Astrocyte (in vitro differentiated cells and primary cell): ENCODE measurements at regions not wholly inside any gene's neighbourhood (a gene's known extent, or its start where the extent isn't known, plus 50 kb on each side); places are given as distances from the start of the nearest gene placed in this dataset.

ENCODE experiments used
- DNase-seq: peaks from one replicate; pipeline ENCODE4 v3.0.0-alpha.2; 2010; ENCODE audit warnings: low read depth
- FAIRE-seq: peaks from 2 replicates; lab custom pipeline; 2011; peaks lifted over from hg19 to GRCh38; lab: Jason Lieb, UNC
- H2AFZ ChIP-seq: 2 replicates; pipeline ENCODE4 v1.6.0; 2012; ENCODE audit warnings: low read depth, low read length, inconsistent platforms
- H3K27ac ChIP-seq: 2 replicates; pipeline ENCODE4 v1.5.1; 2011; ENCODE audit warnings: low read depth, low read length, inconsistent platforms
- H3K27me3 ChIP-seq: 2 replicates; pipeline ENCODE4 v1.6.0; 2011; ENCODE audit warnings: low read length, inconsistent platforms; ENCODE audit not compliant: insufficient read depth
- H3K36me3 ChIP-seq: 2 replicates; pipeline ENCODE4 v1.5.1; 2011; ENCODE audit warnings: low read length, inconsistent platforms; ENCODE audit not compliant: insufficient read depth
- H3K4me1 ChIP-seq: 2 replicates; pipeline ENCODE4 v1.5.1; 2011; ENCODE audit warnings: low read length, inconsistent platforms; ENCODE audit not compliant: insufficient read depth
- H3K4me2 ChIP-seq: 2 replicates; pipeline ENCODE4 v1.6.0; 2012; ENCODE audit warnings: low read length, inconsistent platforms
- H3K4me3 ChIP-seq: 2 replicates; pipeline ENCODE4 v1.5.1; 2011; ENCODE audit warnings: low read depth, mild to moderate bottlenecking, low read length, inconsistent platforms; ENCODE audit not compliant: insufficient read depth
- H3K79me2 ChIP-seq: 2 replicates; pipeline ENCODE4 v1.6.0; 2012; ENCODE audit warnings: mild to moderate bottlenecking, low read length, inconsistent platforms; ENCODE audit not compliant: insufficient read depth
- H3K9ac ChIP-seq: 2 replicates; pipeline ENCODE4 v1.6.0; 2012; ENCODE audit warnings: mild to moderate bottlenecking, low read length, inconsistent platforms
- H3K9me3 ChIP-seq: 2 replicates; pipeline ENCODE4 v1.5.1; 2012; ENCODE audit warnings: low read depth, mild to moderate bottlenecking, low read length, inconsistent platforms; ENCODE audit not compliant: insufficient read depth
- H4K20me1 ChIP-seq: 2 replicates; pipeline ENCODE4 v1.6.0; 2012; ENCODE audit warnings: low read length, inconsistent platforms; ENCODE audit not compliant: insufficient read depth
- H3K27ac Mint-ChIP-seq: one replicate; pipeline ENCODE4 v1.8.0; 2021; ENCODE audit warnings: mild to moderate bottlenecking, mixed read lengths; ENCODE audit not compliant: unreplicated experiment
- H3K27me3 Mint-ChIP-seq: one replicate; pipeline ENCODE4 v1.8.0; 2021; ENCODE audit warnings: low read depth, mixed read lengths; ENCODE audit not compliant: unreplicated experiment
- H3K36me3 Mint-ChIP-seq: one replicate; pipeline ENCODE4 v1.8.0; 2021; ENCODE audit warnings: low read depth, mixed read lengths; ENCODE audit not compliant: unreplicated experiment
- H3K4me1 Mint-ChIP-seq: one replicate; pipeline ENCODE4 v1.8.0; 2021; ENCODE audit warnings: low read depth, mixed read lengths; ENCODE audit not compliant: unreplicated experiment
- H3K4me3 Mint-ChIP-seq: one replicate; pipeline ENCODE4 v1.8.0; 2021; ENCODE audit warnings: mild to moderate bottlenecking, moderate library complexity, mixed read lengths; ENCODE audit not compliant: unreplicated experiment
- H3K9me3 Mint-ChIP-seq: one replicate; pipeline ENCODE4 v1.8.0; 2021; ENCODE audit warnings: mild to moderate bottlenecking, mixed read lengths; ENCODE audit not compliant: unreplicated experiment
- CTCF ChIP-seq: IDR thresholded peaks from 2 replicates; pipeline ENCODE4 v1.5.1; 2011; ENCODE audit warnings: low read depth, mild to moderate bottlenecking, inconsistent platforms, low read length, moderate library complexity; ENCODE audit not compliant: insufficient read depth
- EZH2 ChIP-seq: IDR thresholded peaks from 2 replicates; pipeline ENCODE4 v1.6.1; 2012; ENCODE audit warnings: mild to moderate bottlenecking, low read length, inconsistent platforms; ENCODE audit not compliant: insufficient read depth

- Mint-ChIP-seq H3K36me3 (no peaks in the 10 kb centered on the region), H3K4me1 (peaks cover 15% of the 10 kb centered on the region), H3K27me3 (no peaks in the 10 kb centered on the region), H3K9me3 (peaks cover 8% of the 10 kb centered on the region), H3K27ac (no peak overlapping the region), H3K4me3 (no peak overlapping the region)
- Histone ChIP-seq H3K9me3 (no peaks in the 10 kb centered on the region), H3K27ac (no peak overlapping the region), H3K4me2 (no peak overlapping the region), H4K20me1 (no peaks in the 10 kb centered on the region), H3K79me2 (no peaks in the 10 kb centered on the region), H3K36me3 (no peaks in the 10 kb centered on the region), H3K9ac (no peak overlapping the region), H2AFZ (no peak overlapping the region), H3K27me3 (no peaks in the 10 kb centered on the region), H3K4me3 (no peak overlapping the region), H3K4me1 (no peaks in the 10 kb centered on the region)
- TF ChIP-seq CTCF: no peak
- TF ChIP-seq EZH2: no peak
- DNase-seq (no peak), FAIRE-seq (no peak)
Observed at GRCh38 chr4:54484383-54484782, 173.4 kb upstream of the KIT start.

GRCh38 chr4:54487491-54487890, 170.3 kb upstream of the KIT start:
- Histone ChIP-seq H3K36me3 (no peaks in the 10 kb centered on the region), H2AFZ (no peak overlapping the region), H3K9me3 (no peaks in the 10 kb centered on the region), H3K27me3 (no peaks in the 10 kb centered on the region), H4K20me1 (no peaks in the 10 kb centered on the region), H3K4me1 (no peaks in the 10 kb centered on the region), H3K79me2 (no peaks in the 10 kb centered on the region), H3K9ac (no peak overlapping the region), H3K4me3 (no peak overlapping the region), H3K4me2 (no peak overlapping the region), H3K27ac (no peak overlapping the region)
- Mint-ChIP-seq H3K27me3 (no peaks in the 10 kb centered on the region), H3K4me1 (peaks cover 15% of the 10 kb centered on the region), H3K27ac (peak overlapping the region; percentile 93), H3K36me3 (no peaks in the 10 kb centered on the region), H3K4me3 (no peak overlapping the region), H3K9me3 (peaks cover 9% of the 10 kb centered on the region)
- TF ChIP-seq EZH2 (no peak), CTCF (no peak)
- FAIRE-seq (no peak), DNase-seq (peak; percentile 35)

- H2AFZ ChIP-seq: no peak overlapping the region
- H4K20me1 ChIP-seq: no peaks in the 10 kb centered on the region
- no peak overlapping the region for H3K27ac ChIP-seq
- H3K27me3 ChIP-seq: no peaks in the 10 kb centered on the region
- no peaks in the 10 kb centered on the region for H3K79me2 ChIP-seq
- no peak overlapping the region for H3K9ac ChIP-seq
- no peaks in the 10 kb centered on the region for H3K36me3 Mint-ChIP-seq
- DNase-seq: no peak
- no peaks in the 10 kb centered on the region for H3K27me3 Mint-ChIP-seq
- FAIRE-seq: no peak
- no peak overlapping the region for H3K4me3 ChIP-seq
- H3K36me3 ChIP-seq: no peaks in the 10 kb centered on the region
- H3K4me3 Mint-ChIP-seq: no peak overlapping the region
- TF ChIP-seq CTCF (no peak), EZH2 (no peak)
- H3K4me1 ChIP-seq: peaks cover 18% of the 10 kb centered on the region
- no peak overlapping the region for H3K4me2 ChIP-seq
- no peaks in the 10 kb centered on the region for H3K9me3 ChIP-seq
- peak overlapping the region; percentile 62 for H3K27ac Mint-ChIP-seq
- H3K4me1 Mint-ChIP-seq: peaks cover 31% of the 10 kb centered on the region
- peaks cover 3% of the 10 kb centered on the region for H3K9me3 Mint-ChIP-seq
Observed at GRCh38 chr4:54493862-54494261, 163.9 kb upstream of the KIT start.
